ENCODE measurements at regions not wholly inside any gene's neighbourhood (a gene's known extent, or its start where the extent isn't known, plus 50 kb on each side); places are given as distances from the start of the nearest gene placed in this dataset.

GRCh38 chr3:30437171-30437601, 169.2 kb upstream of the TGFBR2 start:
- TF ChIP-seq CTCF (conservative IDR thresholded peaks at IDR 0.05) (no peak), ZFX (IDR thresholded peaks at IDR 0.05) (no peak)
